ENCODE measurements at regions not wholly inside any gene's neighbourhood (a gene's known extent, or its start where the extent isn't known, plus 50 kb on each side); places are given as distances from the start of the nearest gene placed in this dataset.
"Not testable (repeated sequence)": the region's sequence is repeated elsewhere in the genome, so short reads cannot be mapped to it uniquely, and the experiment has no call there.

DNA sequence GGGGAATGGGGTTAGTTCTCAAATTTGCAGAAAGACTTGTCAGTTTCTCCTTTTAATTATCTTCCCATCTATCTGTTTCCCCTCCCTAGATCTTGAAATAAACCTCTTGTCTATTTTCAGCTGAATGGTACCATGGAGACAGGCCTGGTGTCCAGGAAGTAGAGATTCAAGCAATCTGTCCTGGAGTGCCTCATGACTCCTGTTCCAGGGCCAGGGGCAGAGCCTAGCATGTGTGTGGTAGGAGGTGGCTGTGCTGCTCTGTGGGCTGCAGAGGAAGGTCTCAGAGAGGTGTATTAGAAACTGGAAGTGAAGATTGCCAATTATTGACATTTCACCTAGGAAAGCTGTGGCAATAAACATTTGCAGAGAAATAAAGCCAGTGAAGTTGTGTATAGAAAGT lies 175.8 kb upstream of the ATP10B start:
- DNase-seq = no peak

DNA sequence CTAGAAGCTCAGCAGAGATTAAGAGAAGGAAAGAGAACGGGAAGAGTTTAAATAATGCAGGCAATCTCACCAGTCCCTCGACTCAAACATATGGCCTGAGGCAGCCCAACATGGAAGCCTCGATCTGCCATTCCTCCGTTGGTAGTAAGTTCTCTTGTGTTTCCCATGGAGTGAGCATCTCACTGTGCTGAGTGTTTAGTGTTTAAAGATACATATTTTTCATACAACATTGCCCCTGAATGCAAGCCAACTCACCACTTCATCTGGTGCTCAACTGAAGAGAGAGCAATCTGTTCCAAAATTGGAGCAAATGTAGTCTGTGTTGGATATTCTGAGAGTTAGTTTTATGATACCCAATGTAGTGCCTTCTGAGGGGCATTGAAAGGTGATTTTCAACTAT lies 171.5 kb upstream of the ATP10B start:
- peak; percentile 75 for DNase-seq

DNA sequence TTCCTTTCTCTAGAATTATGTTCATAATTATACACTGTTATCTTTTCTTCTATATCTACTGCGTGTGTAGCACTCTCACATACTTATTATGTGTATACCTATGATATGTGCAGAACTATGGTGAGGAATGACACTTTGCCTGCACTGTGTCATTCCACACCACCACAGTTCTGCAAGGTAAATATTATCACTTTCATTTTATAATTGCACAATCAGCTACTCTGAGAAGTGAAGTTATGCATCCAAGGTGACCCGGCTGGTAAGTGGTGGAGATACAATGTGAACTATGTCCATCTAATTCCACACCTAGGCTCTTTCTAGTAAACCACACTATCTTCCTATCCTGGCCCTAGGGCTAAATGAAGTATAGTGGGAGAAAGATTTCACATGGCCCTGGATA lies 170.1 kb upstream of the ATP10B start:
- DNase-seq = no peak

GRCh38 chr5:161009817-161010216 lies 157.8 kb upstream of the ATP10B start:
- DNase-seq = no peak

- no peak for DNase-seq
Observed at GRCh38 chr5:161009194-161009593, 157.2 kb upstream of the ATP10B start.

DNA sequence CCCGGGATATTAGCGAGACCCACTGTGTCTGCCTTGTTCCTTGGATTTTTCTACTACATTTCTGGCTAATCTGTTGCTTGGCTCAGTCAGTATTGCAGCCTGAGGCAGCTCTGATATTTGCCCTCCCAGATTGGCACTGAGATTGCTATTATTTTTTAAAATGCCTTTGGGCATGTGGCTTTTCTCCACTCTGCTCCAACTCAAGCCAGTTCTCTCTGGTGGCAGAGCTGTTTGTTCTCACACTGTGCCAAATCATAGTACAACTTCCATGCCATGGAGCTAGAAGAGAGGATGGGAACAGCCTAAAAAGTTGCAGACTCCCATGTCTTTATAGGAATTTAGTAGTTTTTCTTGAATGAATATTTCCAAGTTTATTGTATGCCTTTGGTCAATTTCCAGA lies 155.9 kb upstream of the ATP10B start:
- no peak for DNase-seq

- no peak for DNase-seq
Observed at GRCh38 chr5:161002571-161003074, 150.6 kb upstream of the ATP10B start.

DNA sequence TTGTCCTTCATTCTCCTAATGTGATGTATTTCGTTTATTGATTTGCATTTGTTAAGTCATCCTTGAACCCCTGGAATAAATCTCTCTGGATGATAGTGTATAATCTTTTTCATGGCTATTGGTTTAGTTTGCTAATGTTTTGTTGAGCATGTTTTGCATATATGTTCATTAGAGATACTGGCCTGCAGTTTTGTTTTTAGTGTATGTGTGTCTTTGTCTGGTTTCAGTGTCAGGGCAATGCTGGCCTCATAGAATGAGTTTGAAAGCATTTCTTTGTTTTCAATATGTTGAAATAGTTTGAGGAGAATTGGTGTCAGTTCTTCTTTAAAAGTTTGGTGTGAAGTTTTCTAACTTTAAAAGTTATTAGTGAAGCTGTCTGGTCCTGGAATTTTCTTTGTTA lies 149.6 kb upstream of the ATP10B start:
- DNase-seq = no peak

- not testable (repeated sequence) for DNase-seq
Observed at GRCh38 chr5:161001142-161001541, 149.1 kb upstream of the ATP10B start.

GRCh38 chr5:160991205-160991604 lies 139.2 kb upstream of the ATP10B start:
- DNase-seq = no peak

- no peak for DNase-seq
Observed at GRCh38 chr5:160979385-160979784, 127.4 kb upstream of the ATP10B start.

GRCh38 chr5:160978944-160979343 lies 126.9 kb upstream of the ATP10B start:
- no peak for DNase-seq

DNA sequence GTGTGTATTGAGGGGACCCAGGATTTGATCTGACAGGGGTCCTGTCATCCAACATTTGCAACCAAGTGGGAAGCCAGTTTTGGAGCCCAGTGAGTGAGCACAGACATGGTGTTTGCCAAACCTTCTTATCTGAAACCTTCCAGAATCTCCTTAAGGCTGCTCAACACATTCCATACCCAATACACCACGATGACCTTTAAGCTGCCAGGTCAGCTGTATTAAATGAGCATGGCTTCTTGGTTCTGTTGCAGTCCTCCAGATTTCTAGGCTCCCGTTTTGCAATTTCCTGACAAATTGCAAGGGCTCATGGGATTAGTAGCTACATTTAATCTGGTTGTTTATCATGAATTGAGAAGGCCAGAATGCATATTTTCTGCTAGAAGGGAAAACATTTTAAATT lies 124.2 kb upstream of the ATP10B start:
- no peak for DNase-seq

- DNase-seq = peak; percentile 36
Observed at GRCh38 chr5:160970605-160971191, 118.7 kb upstream of the ATP10B start.

DNA sequence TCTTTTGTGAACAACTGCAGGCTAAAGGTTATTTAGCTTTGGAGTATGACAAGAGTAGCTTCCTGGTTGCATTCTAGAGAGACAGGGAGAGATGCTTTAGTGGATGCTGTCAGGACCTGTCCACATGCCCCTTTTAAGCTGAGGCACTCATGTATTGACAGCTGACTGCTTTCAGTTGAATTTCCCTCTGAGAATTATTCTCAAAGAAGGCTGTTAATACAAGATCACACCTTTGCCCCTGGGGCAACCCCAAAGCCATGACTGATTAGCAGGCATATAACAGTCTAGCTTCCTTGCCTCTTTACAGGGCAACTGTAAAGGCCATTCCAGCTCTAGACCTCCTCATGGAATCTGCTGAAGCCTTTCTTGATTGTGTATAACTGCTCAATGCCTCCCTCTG lies 117.6 kb upstream of the ATP10B start:
- no peak for DNase-seq

DNA sequence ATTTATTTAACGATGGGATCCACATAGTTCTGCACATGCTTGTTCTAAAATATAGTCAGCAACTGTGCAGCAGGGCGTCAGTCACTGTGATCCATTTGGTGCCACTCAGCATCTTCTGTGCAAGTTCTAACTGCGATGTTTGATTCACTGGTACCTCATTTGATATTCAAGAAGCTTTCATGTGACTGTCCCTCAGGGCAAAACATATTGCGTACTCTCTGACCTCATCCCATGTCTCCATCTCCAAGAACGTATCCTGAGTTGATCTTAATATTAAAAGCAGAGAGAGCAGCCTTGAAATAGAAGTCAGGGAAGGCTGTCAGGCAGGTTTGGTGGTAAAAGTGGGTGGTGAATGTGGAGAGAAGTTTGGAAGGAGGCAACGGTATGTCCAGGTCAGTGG lies 116.5 kb upstream of the ATP10B start:
- no peak for DNase-seq

DNA sequence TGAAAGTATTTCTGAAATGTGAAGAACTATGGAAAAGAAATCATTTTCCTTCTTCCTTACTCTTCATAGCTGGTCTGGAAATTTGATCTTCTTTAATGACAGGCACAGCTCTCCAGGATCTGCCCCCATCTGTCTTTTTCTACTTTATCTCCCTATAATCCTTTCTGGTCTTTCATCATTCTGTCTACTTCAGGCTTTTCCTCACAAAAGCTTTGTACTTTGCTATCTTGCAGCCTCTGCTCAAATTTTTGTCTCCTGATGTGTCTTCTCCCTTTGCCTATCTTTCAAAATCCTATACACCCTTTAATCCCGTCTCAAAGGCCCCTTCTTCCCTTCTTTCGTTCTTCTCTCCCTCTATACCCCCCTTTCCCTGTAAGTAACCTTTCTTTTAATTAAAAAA lies 114.9 kb upstream of the ATP10B start:
- no peak for DNase-seq

GRCh38 chr5:160961761-160962160 lies 109.8 kb upstream of the ATP10B start:
- no peak for DNase-seq

- no peak for DNase-seq
Observed at GRCh38 chr5:160961038-160961437, 109.0 kb upstream of the ATP10B start.

DNA sequence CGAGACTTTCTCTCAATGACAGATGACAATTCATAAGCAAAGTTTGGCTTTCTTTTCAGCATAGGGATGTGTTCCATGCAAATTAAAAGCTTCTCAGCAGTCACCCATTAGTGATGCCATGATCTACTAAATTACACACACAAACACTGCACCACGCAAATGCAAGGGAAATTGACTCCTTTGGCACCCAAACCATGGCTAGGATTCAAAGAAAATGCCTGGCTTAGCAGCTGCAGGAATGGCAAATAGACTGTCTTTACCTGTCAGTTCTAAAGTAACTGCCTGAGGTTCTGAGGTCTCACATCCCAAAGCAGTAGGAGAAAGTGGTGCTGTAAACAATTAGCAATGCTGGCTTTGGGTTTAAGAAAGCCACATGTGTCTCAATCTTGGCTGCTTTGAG lies 108.6 kb upstream of the ATP10B start:
- no peak for DNase-seq

GRCh38 chr5:160959804-160960203 lies 107.8 kb upstream of the ATP10B start:
- no peak for DNase-seq

- DNase-seq = no peak
Observed at GRCh38 chr5:160957312-160957861, 105.4 kb upstream of the ATP10B start.

DNA sequence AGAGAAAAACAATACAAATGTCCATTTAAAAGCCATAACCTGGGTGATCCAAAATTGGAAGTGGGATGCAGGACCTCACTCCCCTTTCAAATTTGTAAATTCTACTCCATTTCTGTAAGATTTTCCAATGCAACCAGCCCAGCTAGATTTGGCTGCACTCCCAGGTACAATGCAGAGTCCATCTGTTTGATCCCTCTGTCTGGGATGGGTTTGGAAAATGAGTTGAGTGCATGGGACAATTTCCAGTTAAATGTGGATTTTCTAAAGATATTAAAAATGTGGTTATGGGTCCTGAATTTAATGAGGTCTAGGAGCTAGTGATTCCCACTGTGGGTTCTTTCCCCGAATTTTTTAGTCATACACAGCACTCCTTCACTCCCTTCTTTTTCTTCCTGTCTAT lies 104.0 kb upstream of the ATP10B start:
- peak; percentile 65 for DNase-seq

DNA sequence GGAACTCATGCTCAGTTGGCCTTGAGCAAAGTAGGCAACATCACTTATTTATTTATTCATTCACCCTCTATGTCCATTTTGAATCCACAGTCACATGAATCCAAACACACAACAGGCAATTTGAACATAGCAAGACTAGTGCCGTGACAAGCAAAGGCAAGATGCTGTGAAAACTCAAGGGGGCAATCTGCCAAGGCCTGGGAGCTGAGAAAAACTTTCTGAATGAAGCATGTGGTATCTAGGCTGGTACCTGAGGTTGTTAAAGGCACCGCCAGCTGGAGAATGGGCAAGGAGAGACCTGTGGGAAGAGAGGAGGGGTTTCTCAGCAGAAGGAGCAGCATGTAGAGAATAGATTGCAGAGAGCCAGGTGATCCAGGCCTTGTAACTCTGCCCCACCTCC lies 98.3 kb upstream of the ATP10B start:
- DNase-seq = no peak

DNA sequence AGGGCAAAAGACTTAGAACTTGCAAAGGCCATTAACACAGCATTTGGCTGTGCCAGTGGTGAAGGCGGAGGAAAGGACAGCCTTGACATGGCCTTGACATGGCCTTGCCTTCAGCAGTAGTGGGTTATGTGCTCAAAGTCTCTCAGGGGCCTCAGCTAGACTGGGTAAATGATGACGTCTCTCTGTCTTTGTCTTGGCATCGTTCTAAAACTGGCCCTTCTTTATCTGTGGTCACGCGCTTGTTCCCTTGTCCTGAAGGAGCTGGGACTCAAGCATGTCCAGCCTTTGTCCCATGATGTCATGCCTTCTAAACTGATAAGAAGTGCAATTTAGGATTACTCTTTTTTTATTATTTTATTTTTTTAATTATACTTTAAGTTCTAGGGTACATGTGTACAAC lies 88.7 kb upstream of the ATP10B start:
- no peak for DNase-seq
